ENCODE measurements at regions not wholly inside any gene's neighbourhood (a gene's known extent, or its start where the extent isn't known, plus 50 kb on each side); places are given as distances from the start of the nearest gene placed in this dataset.

GRCh38 chr5:4038994-4039393 is 443.4 kb downstream of the IRX1 start:
- no peak for TF ChIP-seq CTCF (IDR thresholded peaks at IDR 0.05)
- no peak for TF ChIP-seq POLR2A (IDR thresholded peaks at IDR 0.05)
